Fibroblast of lung (primary cell): ENCODE measurements at regions not wholly inside any gene's neighbourhood (a gene's known extent, or its start where the extent isn't known, plus 50 kb on each side); places are given as distances from the start of the nearest gene placed in this dataset.
A peak's percentile ranks its signal among the peaks of the same experiment; 100 is the strongest.

Source experiments
- DNase-seq, 2 donors: peaks; one replicate each; pipeline versions ENCODE4 v3.0.0 to v3.0.0-alpha.2; 2010; ENCODE audit warnings: low read depth in 2 of 2
- H2AFZ ChIP-seq: 2 replicates; pipeline ENCODE4 v1.5.1; 2012; ENCODE audit warnings: low read length, control low read depth, inconsistent platforms
- H3K27ac ChIP-seq: 2 replicates; pipeline ENCODE4 v1.5.1; 2011; ENCODE audit warnings: low read length, control low read depth; ENCODE audit not compliant: insufficient read depth
- H3K27me3 ChIP-seq: 2 replicates; pipeline ENCODE4 v1.5.1; 2011; ENCODE audit warnings: mild to moderate bottlenecking, low read length; ENCODE audit not compliant: control insufficient read depth, insufficient read depth
- H3K36me3 ChIP-seq: 2 replicates; pipeline ENCODE4 v1.5.1; 2011; ENCODE audit warnings: low read length; ENCODE audit not compliant: control insufficient read depth, insufficient read depth
- H3K4me1 ChIP-seq: 2 replicates; pipeline ENCODE4 v1.5.1; 2011; ENCODE audit warnings: low read length; ENCODE audit not compliant: control insufficient read depth, insufficient read depth; ENCODE audit errors: extremely low read depth
- H3K4me2 ChIP-seq: 2 replicates; pipeline ENCODE4 v1.5.1; 2011; ENCODE audit warnings: low read length, control low read depth; ENCODE audit not compliant: insufficient read depth; ENCODE audit errors: extremely low read depth
- H3K4me3 ChIP-seq, 4 experiments: fragments of 200-600 bp in 1 of 4; sonication (generic) in 1 of 4; replicated peaks in 1 of 4; 2 replicates each; pipeline ENCODE4 v1.5.1; 2011 to 2016; ENCODE audit warnings: low read length in 4 of 4, low read depth in 3 of 4, mild to moderate bottlenecking in 3 of 4, control low read depth in 2 of 4, inconsistent platforms in 1 of 4, mixed read lengths in 1 of 4; ENCODE audit not compliant: insufficient read depth in 1 of 4; ENCODE audit errors: control extremely low read depth in 1 of 4
- H3K79me2 ChIP-seq: 2 replicates; pipeline ENCODE4 v1.5.1; 2012; ENCODE audit warnings: mild to moderate bottlenecking, low read length, inconsistent platforms; ENCODE audit not compliant: control insufficient read depth, insufficient read depth
- H3K9ac ChIP-seq: 2 replicates; pipeline ENCODE4 v1.5.1; 2011; ENCODE audit warnings: mild to moderate bottlenecking, low read length, control low read depth; ENCODE audit not compliant: insufficient read depth
- H3K9me3 ChIP-seq: 2 replicates; pipeline ENCODE4 v1.5.1; 2012; ENCODE audit warnings: low read depth, low read length; ENCODE audit not compliant: control insufficient read depth, insufficient read depth
- H4K20me1 ChIP-seq: 2 replicates; pipeline ENCODE4 v1.5.1; 2011; ENCODE audit warnings: low read length; ENCODE audit not compliant: control insufficient read depth, insufficient read depth; ENCODE audit errors: extremely low read depth
- EZH2 ChIP-seq: IDR thresholded peaks from 2 replicates; pipeline ENCODE4 v1.5.1; 2012; ENCODE audit warnings: low read length, control low read depth, mild to moderate bottlenecking; ENCODE audit errors: missing control alignments
- TF ChIP-seq, protein P1 (sequence below), 2 donors: IDR thresholded peaks in 1 of 2; conservative IDR thresholded peaks in 1 of 2; 1 replicate in 1 of 2; 2 replicates in 1 of 2; pipeline ENCODE4 v1.5.1; 2011 to 2012; ENCODE audit warnings: low read length in 2 of 2, control low read depth in 1 of 2, inconsistent platforms in 1 of 2, low read depth in 1 of 2, mild to moderate bottlenecking in 1 of 2

DNA sequence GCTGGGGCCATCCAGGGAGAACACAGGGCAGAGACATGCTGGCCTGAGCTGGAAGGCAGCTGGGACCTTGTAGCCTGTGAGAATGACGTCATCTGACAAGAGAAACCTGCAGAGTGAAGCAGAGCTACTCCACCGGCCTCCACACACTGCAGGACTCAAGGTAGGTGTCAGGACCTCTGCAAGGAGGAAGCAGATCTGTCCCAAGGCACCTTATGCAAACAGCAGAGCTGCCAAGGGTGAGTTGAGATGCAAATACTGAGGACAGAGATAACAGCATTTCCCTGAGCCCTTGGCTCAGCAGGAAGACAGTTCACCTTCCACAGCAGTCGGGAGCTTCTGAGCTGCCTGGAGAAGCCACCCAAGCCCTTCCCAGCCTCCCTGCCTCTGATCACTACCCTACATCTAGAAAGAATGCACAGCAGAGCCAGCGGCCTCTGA is 51.9 kb upstream of the IGSF9B start:
- TF ChIP-seq, protein P1, sequence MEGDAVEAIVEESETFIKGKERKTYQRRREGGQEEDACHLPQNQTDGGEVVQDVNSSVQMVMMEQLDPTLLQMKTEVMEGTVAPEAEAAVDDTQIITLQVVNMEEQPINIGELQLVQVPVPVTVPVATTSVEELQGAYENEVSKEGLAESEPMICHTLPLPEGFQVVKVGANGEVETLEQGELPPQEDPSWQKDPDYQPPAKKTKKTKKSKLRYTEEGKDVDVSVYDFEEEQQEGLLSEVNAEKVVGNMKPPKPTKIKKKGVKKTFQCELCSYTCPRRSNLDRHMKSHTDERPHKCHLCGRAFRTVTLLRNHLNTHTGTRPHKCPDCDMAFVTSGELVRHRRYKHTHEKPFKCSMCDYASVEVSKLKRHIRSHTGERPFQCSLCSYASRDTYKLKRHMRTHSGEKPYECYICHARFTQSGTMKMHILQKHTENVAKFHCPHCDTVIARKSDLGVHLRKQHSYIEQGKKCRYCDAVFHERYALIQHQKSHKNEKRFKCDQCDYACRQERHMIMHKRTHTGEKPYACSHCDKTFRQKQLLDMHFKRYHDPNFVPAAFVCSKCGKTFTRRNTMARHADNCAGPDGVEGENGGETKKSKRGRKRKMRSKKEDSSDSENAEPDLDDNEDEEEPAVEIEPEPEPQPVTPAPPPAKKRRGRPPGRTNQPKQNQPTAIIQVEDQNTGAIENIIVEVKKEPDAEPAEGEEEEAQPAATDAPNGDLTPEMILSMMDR (conservative IDR thresholded peaks at IDR 0.05 in 1 of 2, IDR thresholded peaks at IDR 0.05 in 1 of 2; ENCODE audit: low read depth in 1 of 2, low read length in 2 of 2): no peak
- no peak for TF ChIP-seq EZH2
- no peaks in the 10 kb centered on the region for H3K79me2 ChIP-seq
- H4K20me1 ChIP-seq: no peaks in the 10 kb centered on the region
- no peaks in the 10 kb centered on the region for H3K36me3 ChIP-seq
- no peaks in the 10 kb centered on the region for H3K4me1 ChIP-seq
- peaks cover 5% of the 10 kb centered on the region for H3K27me3 ChIP-seq
- no peak overlapping the region for H3K4me3 ChIP-seq
- H3K9me3 ChIP-seq: no peaks in the 10 kb centered on the region
- no peak for DNase-seq
- H3K27ac ChIP-seq: no peak overlapping the region
- H2AFZ ChIP-seq: no peak overlapping the region
- H3K9ac ChIP-seq: no peak overlapping the region
- H3K4me2 ChIP-seq: no peak overlapping the region

DNA sequence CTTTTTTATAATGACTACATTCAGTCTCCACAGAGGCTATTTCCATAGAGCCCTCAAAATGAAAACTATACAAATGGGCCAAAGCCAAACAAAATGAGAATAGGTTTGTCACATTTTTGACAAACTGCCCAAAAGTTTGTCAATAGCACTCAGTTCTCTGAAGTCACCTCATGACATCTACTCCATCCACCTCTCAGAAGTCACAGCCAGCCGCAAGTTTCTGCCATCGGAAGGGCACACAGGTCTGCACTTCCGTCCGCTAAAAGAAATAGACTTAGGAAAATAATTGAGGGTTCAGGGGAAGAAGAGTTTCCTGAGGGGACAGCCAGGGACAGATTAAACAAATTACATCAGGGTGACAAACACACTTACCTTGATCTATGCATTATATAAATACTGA is 55.4 kb upstream of the JAM3 start:
- no peak overlapping the region for H3K4me2 ChIP-seq
- H3K27ac ChIP-seq: no peak overlapping the region
- no peaks in the 10 kb centered on the region for H3K9me3 ChIP-seq
- H3K36me3 ChIP-seq: no peaks in the 10 kb centered on the region
- no peaks in the 10 kb centered on the region for H4K20me1 ChIP-seq
- no peak overlapping the region for H2AFZ ChIP-seq
- no peak overlapping the region for H3K9ac ChIP-seq
- H3K79me2 ChIP-seq: no peaks in the 10 kb centered on the region
- no peak for DNase-seq
- H3K4me3 ChIP-seq: no peak overlapping the region
- no peaks in the 10 kb centered on the region for H3K4me1 ChIP-seq
- TF ChIP-seq EZH2: no peak
- TF ChIP-seq, protein P1 (conservative IDR thresholded peaks at IDR 0.05 in 1 of 2, IDR thresholded peaks at IDR 0.05 in 1 of 2; ENCODE audit: low read depth in 1 of 2, low read length in 2 of 2): no peak
- H3K27me3 ChIP-seq: peaks cover 8% of the 10 kb centered on the region

DNA sequence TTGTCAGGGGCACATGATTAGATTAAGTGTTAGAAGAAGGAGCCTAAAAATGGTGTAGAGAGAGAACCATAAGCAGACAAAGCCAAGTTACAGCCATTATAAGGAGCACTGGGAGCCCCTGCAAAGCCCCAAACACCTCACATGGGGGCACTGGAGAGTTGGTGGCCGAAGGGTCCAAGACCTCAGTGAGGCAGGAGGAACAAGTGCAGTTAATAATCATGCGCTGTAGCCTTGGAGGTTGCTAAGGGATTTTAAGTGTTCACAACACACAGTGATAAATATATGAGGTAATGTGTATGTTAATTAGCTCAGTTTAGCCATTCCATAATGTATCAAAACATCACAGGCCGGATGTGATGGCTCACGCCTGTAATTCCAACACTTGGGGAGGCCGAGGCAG is 54.4 kb upstream of the JAM3 start:
- no peaks in the 10 kb centered on the region for H3K79me2 ChIP-seq
- H4K20me1 ChIP-seq: no peaks in the 10 kb centered on the region
- peaks cover 8% of the 10 kb centered on the region for H3K27me3 ChIP-seq

More for the DNA sequence above, 54.4 kb upstream of the JAM3 start:
- Histone ChIP-seq H3K4me1 (no peaks in the 10 kb centered on the region), H3K27ac (no peak overlapping the region), H3K9me3 (no peaks in the 10 kb centered on the region), H3K4me2 (no peak overlapping the region), H3K9ac (no peak overlapping the region), H3K36me3 (no peaks in the 10 kb centered on the region), H3K4me3 (no peak overlapping the region), H2AFZ (no peak overlapping the region)
- TF ChIP-seq EZH2: no peak
- TF ChIP-seq, protein P1 (conservative IDR thresholded peaks at IDR 0.05 in 1 of 2, IDR thresholded peaks at IDR 0.05 in 1 of 2; ENCODE audit: low read depth in 1 of 2, low read length in 2 of 2): peak; percentile 24 to 28
- DNase-seq: peak in 1 of 2 donors; percentile 13
